HG02852 (cell line): ENCODE measurements at regions not wholly inside any gene's neighbourhood (a gene's known extent, or its start where the extent isn't known, plus 50 kb on each side); places are given as distances from the start of the nearest gene placed in this dataset.

Source experiments
- ATAC-seq: cut with Tn5 transposase; IDR thresholded peaks from one replicate; pipeline ENCODE4 v1.9.1; 2021; ENCODE audit warnings: mild to moderate bottlenecking, moderate library complexity; ENCODE audit not compliant: unreplicated experiment

DNA sequence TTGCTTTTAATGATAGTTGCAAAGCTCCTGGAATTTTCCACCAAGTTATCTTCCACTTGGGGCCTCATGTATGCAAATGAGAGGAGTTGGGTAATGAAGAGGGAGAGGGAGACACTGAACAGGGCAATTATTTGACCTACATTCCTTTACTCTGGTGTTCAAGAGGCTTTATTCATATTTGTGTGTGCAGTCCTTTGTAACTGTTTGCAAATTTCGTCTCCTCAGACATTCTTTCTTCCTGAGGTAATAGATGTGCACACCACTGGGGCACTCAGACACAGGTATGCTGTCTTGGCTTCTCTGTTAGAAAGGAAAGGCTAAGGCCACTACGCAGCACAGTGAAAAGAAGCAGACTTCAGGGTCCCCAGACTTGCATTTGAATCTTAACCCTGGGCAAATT, 189.7 kb upstream of the IL12A start:
- no peak for ATAC-seq

DNA sequence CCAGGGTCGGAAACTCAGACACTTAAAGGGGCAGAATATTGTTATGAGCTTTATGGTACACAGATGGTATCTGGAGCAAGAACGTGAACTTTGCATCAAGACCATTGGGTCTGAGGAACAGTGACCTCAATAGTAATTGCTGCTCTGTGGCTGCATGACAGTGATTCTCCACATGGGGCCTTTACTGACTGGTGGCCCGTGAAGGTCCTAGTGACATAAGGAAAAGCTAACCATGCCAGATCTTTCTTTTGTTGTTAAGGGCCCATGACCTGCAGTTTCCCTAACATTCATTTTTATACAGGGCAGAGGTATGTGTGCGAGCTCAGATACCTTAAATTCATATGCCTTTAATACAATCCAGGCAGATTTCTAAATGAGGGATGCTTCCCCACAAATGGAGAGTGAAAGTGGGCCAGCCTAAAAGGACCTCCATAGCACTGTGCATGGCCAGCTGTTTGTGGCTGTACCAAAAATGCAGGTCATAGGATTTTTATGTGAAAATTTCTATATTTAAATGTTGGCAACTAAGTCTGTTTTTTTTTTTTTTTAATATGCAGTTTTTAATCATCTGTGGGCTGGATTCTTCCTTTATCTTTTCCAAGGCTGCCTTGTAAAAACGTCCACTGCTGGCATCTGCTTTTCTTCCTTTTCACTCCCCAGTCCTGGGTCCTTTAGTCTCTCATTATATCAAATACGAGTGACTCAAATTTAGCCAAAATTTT, 188.0 kb upstream of the IL12A start:
- no peak for ATAC-seq

DNA sequence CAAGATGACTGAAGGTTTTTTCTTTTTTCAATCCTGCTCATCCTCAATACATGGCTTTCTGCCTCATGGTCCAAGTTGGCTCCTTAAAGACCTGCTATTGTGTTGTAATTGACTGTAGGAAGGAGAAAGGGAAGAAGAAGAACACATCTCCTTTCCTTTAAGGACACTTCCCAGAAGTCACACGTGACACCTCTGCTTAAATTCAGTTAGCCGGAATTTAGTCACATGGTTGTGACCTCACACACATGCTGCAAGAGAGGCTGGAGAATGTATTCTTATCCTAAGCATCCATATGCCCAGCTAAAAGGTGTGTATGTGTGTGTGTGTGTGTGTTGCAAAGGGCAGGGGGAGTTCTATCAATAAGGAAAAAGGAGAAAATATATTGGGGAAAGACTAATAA, 185.8 kb upstream of the IL12A start:
- no peak for ATAC-seq

DNA sequence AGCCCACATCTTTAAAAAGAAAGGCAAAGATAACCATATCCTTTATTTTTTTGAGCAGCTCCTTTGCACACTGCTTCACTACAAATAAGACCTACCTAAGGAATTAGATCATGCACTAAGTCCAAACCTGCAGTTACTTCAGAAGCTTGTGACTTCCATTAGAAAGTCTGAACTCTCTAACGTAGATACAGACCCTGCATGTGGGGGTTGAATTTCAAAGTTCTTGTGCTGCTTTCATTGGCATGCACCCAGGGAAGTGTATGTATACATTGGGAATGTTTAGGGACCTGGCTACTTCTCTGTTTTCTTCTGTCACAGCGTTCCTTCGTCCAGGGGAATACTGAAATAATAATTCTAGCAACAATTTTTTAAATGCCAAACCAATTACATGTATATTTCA, 185.2 kb upstream of the IL12A start:
- no peak for ATAC-seq

DNA sequence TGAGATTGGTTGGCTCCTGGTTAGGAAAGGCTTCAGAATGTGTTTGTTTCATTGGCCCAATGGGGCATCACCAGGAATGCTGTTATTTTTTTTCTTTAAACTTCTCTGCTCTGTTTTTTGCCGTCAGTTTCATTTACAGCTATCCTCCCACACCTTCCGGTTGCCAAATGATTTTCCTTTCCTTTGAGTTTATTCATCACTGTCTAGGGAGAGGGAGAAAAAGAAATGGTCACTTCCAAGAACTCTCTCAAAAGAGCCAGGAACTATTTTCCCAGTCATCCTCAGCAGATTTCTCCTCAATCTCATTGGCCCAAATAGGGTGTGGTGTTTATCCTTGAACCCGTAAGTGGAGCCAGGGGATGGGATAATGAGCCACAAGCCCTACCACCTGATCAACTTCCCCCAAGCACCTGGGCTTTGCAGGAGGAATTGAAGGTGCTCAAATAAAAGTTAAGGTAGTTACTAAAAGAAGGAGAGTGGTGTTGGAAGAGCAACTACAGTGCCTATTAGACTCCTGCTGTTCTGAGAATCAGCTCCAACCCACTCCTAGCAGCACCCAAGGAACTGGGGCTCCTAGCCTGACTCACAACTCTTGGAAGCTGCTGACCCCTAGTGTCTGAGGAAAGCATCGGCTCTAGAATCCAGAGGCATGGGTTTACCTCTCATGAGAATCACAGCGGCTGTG, 183.8 kb upstream of the IL12A start:
- ATAC-seq, result peak; percentile 97

DNA sequence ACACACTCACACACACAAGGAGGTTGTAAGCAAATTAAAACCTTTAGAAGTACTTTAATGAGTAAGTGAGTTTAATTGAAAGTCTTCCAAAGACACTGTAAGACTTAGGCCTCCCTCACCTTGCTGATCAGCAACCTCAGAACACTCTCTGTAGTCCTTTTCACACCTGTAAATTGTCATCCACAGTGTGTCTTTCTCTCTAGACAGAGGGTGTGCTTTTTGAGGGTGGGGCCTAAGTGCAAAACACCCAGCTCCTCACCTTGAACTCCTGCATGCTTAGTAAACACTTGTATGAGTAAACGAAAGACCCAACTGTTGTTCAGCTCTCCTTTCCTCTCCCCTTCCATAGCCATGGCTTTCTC, 183.2 kb upstream of the IL12A start:
- peak; percentile 18 for ATAC-seq

DNA sequence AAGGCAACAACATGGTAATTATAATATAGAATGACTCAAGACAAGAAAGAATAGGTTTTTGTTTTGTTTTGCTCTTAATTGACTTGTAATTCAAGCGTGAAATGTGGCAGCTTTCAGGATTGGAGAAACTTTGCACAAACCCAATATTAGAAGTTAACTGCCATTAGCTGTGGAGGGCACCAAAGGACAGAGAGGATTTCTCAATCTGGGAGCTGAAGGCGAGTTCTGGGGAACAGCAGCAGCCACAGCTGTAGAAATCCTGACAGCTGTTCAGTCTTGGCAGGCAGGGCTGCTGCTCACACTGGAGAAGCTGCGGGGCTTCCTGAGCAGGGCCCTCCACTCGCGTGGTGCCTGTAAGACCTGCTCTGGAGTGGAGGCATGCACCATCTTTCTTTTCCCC, 182.2 kb upstream of the IL12A start:
- ATAC-seq, result no peak

DNA sequence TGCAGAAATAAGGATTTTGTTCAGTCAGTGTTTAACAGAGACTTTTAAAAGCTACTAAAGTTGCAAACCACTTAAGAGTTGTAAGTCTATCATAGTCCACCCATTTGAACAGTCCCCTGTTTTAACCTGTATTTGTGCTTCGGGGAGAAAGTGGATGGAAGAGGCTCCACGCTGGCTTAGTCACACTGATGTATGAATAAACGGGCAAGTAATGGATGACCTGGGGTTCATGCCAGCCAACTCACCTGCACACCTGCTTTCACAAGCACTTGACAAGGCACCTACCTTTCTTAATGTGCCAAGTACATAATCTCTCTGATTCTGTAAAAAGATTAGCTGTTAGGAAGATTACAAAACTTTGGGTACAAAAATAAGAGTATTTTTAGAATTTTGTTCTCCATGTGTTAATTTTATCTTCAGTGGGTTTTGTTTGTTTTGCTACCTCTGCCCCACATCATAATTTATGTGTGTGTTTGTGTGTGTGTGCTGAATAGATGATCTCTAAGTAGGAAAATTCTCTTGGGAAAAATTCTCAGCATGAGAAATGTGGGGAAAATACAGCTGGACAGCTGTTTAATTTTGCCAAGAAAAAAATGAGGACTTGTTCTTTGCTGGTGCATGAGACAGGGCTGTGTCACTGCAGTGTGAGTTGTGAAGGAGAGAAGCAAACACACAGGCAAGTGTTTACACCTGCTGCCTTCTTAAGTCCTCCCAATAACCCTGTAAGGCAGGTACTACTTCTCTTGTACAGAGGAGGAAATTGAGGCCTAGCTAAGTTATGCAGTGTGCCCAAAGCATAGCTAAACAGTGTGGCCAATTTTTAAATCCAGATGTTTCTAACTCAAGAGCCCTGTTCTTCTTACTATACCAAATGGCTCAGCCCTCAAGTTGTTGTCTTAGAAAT, 181.2 kb upstream of the IL12A start:
- ATAC-seq, result no peak

DNA sequence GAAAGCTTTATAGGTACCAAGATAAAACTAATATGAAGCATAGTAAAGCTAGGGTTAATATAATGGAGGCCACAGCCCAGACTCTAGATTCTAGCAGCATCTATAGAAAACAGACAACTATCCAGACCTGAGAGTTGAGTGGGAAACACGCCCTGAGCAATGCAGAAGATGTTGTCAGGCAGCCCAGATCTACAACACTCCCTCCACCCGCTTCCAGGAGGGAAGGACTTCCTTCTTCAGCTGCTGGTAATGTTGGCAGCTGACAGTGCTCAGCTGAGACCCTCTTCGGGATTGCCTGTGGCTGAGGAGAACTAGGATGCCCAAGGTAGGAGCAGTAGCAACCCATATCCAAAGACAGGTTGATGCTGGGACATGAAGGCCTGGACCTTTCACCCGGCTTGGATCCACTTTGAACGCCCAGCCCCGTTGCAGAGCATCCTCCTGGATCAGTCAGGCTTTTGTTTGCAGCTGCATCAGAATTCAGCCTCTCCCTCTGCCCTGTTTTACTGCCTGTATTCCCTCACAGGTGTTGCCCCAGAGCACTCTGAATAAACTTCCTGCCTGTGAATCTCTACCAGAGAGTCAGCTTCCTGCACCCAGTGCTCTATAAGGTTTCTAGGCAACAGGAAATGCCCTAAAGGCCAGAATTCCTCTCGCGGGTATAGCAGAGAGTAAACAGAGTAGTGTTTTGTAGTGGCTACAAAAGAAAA, 174.7 kb upstream of the IL12A start:
- ATAC-seq, result no peak

DNA sequence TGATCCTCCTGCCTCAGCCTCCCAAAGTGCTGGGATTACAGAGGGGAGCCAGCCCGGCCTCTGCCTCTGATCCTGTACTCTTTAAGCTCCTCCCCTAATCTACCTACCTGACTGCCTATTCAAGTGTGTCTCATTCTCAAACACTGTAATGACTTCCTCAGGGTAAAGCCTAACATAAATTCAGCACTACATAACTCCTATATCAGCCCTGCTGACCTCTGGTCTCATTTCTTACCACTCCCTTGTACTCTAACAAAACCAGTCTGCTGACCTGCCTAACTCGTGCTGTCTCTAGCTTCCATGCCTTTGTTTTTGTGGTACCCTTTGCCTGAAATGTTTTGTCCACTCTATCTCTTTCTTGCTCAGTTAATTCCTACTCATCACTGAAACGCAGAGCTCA, 172.1 kb upstream of the IL12A start:
- no peak for ATAC-seq

DNA sequence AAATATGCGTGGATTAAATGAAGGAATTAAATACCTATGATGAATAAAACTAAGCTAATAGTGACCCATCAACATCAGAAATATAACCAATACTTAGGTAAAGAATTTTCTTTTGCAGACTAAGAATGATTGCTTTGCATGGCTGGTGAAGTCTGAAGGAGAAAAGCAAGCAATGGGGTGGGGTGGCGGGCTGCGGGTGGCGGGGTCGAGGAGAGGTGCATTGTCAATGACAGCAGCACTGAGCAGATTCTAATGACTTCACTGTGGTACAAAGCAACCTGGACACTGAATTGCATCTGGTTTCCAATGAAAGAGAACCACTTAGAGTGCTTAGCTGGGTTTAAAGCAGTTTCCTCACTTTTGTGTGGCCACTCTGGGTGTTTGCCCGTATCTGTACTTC, 171.5 kb upstream of the IL12A start:
- ATAC-seq, result no peak

DNA sequence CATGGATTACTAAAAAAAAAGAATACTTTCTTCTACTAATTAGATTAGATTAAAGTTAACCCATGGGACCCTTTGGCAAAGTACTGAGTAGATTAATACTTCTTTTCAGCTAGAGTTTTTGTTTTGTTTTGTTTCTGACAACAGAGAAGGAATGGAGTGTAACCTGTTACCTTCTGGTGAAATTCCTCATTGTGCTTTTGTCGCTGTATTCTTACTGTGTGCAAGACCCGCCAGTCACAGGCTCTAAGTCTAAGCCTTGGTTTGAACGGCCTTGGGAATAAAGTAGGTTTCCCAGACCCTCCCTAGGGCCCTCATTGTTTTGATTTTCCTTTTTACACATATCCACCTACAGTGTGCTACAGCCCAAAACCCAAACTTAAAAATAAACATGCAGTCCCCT, 171.1 kb upstream of the IL12A start:
- ATAC-seq, result no peak

DNA sequence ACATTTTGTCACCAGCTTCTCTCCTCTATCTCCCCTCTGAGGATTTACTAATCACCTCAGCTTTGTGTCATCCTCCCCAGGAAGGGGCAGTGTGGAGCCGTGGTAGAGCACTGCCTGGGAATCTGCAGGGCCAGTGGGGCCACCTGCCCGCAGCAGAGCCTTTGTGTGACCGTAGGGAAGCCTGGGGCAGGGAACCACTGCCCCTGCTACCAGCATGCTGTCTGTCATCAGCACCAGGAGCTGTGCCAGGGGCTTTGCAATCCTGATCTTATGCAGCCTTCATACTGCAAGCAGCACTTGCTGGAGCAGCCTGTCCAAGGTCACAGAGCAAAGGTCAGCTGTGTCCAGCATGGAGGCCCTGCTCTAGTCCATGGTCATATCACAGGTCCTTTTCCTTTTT, 170.2 kb upstream of the IL12A start:
- ATAC-seq, result no peak

DNA sequence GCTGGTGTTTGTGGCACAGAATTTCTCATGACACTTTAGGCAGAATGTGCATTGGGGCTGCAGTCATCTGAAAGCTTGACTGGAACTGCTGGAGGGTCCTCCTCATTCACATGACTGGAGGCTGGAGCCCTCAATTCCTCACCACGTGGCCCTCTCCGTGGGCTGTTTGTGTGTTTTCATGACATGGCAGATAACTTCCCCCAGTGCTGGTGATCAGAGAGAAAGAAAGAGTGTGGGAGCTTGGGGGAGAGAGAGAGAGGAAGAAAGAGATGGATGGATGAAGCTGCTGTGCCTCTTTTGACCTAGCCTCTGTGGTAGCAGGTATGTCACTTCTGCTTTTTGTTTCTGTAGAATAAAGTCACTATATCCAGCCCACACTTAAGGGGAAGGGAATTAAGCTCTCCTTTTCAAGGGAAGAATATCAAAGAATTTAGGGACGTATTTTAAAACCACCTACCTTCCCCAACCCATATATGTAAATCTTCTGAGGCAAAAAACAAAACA, 169.6 kb upstream of the IL12A start:
- ATAC-seq, result peak; percentile 52

DNA sequence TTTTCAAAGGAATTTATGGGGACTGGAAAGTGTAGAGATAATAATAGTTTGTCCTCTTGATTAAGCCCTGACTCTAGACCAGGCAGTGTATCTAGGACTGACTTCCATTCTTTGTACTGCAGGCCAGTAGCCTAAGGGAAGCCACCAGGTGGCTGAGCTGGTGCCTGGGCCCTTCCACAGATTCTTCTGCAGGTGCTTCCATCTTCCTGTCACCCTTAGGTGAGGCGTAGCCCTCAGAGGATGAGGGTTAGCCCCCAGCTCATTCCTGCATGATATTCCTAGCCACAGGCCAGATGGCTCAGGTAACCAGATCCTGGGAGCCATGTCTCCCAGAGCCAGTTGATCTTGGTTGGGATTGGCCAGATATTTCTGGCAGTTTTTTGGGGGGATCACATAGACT, 169.0 kb upstream of the IL12A start:
- ATAC-seq, result no peak

DNA sequence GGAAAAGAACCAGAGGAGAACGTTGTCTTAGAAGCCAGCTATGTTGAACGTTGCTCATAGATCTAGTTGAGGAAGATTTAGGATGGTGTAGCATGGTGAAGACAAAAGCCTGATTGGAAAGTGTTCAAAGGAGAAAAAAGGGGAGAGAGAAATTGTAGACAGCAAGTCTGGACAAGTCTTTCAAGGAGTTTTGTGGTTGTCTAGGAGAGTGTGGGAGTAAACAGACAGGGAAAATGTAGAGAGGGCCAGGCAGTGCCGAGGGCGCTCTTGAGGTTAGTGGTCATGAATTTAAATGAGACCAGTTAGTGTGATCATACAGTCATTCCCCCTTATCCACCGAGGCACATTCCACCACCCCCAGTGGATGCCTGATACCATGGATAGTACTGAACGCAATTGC, 167.5 kb upstream of the IL12A start:
- ATAC-seq, result no peak

DNA sequence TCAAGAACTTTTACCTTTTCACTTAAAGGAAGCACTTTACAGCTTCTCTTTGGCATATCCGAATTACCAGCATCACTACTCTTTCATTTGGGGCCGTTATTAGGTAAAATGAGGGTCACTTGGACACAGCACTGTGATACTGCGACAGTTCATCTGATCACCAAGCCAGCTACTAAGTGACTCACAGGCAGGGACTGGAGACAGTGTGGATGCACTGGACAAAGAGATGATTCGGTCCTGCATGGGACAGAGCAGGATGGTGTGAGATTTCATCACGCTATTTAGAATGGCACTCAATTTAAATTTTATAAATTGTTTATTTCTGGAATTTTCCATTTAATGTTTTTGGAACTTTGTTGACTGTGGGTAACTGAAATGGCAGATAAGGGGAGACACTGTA, 166.9 kb upstream of the IL12A start:
- ATAC-seq, result no peak

DNA sequence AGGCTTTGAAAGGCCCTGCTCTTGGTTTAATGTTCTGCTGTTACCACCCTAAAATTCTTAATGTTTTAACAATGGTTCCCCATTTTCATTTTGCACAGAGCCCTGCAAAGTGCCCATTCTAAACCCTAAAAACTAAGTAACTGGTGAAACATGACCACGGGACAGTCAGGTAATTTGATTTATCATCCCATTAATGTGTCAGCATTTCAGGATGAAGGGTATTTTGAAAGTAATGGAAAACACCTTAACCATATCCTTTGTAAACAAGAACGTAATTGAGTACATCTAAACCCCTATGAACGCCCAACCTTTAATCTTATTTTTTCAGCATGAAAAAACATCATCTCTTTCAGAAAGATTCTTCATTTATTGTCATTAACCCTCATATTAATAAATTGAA, 164.9 kb upstream of the IL12A start:
- no peak for ATAC-seq

DNA sequence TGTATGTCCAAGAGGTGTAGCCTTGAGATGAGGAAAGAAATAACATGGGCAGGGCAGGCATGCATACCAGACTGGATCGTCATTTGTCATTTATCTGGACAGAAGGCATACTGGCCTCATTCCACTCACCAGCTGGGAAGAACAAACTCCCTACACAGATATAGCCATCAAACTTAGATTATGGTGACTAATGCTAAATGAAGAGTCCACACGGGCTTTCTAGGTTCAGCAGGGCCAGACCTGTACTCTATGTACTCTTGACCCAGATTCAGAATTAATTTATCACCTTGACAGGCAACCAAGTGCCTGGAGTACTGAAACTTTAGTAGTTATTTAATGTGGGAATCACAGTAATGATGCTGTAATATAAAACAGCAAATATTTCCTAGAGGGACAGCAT, 164.3 kb upstream of the IL12A start:
- ATAC-seq, result no peak

DNA sequence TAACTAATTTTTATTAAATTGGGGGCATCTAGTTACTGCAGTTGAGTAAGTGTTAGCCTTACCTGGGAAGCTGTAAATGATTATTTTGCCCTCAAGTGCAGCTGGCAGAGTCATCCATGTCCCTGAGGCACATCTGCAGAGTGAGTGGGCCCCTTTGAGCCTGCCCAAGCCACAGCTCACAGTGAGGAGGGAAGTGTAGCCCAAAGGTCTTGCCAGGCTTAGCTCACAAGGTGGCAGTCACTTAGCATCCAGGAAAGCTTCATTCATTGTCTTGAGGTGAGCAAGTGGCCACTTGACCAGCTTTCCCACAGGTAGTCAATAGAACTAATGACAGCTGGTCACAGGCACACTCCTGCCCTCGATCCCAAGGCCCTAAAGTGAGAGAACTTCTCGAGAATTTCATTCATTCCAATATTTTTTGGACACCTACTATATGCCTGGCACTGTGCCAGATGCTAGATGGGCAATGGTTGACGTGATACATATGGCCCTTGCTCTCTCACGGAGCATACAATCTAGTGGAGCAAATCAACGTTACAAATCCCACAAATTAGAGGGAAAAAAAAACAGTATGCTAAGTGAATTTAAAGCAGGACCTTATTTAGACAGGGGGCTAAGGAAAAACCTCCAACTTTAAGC, 163.3 kb upstream of the IL12A start:
- no peak for ATAC-seq

DNA sequence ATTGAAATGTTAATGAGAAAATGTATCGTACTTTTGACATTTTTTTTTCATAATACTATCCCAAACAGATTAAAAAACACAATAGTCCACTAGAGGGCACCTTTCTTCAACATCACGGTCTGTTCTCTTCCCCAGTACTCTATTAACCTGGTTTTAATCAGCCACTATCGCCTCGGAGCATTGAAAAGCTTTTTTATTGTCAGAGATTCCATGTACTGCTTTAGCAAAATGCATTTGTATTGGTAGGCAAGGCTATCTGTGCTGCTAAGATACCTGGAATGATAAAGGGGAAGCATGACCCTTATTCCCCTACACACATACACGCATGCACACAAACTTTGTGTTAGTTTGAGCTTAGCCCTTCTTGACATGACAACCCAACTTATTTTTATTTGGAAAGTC, 160.1 kb upstream of the IL12A start:
- ATAC-seq, result no peak
